ENCODE measurements at regions not wholly inside any gene's neighbourhood (a gene's known extent, or its start where the extent isn't known, plus 50 kb on each side); places are given as distances from the start of the nearest gene placed in this dataset.

DNA sequence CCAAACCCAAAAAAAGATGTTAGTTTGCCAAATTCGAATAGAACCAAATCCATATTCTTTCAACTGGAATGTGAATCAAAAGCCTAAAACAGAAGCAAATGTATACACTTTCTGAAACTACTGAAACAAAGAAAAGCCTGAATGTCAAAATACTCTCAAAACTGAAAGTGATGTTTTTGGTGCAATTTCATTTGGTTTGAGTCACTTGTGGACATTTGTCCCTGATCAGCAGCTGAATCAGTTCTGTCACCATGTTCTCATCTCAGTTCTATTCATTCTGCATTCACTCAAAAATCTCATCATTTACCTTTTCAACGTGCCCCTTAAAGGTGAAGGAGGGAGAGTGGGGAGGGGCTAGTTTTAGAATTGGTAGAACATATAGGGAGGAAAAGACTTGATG lies 266.8 kb downstream of the ABHD5 start:
- H3K27ac ChIP-seq, result no peak overlapping the region
- 55 to 63% (median 61%) methylated on average over 2 of the region's 2 CpGs for WGBS, 3 donors
- DNase-seq (no peak), ATAC-seq (no peak)
- H3K9me3 ChIP-seq, result no peaks in the 10 kb centered on the region
- no peaks in the 10 kb centered on the region for H3K4me1 ChIP-seq
- no peak overlapping the region for H3K4me3 ChIP-seq
- H3K36me3 ChIP-seq (ENCODE audit: insufficient read depth in 1 of 2, low read depth in 1 of 2), result no peaks in the 10 kb centered on the region
- TF ChIP-seq, protein P1, sequence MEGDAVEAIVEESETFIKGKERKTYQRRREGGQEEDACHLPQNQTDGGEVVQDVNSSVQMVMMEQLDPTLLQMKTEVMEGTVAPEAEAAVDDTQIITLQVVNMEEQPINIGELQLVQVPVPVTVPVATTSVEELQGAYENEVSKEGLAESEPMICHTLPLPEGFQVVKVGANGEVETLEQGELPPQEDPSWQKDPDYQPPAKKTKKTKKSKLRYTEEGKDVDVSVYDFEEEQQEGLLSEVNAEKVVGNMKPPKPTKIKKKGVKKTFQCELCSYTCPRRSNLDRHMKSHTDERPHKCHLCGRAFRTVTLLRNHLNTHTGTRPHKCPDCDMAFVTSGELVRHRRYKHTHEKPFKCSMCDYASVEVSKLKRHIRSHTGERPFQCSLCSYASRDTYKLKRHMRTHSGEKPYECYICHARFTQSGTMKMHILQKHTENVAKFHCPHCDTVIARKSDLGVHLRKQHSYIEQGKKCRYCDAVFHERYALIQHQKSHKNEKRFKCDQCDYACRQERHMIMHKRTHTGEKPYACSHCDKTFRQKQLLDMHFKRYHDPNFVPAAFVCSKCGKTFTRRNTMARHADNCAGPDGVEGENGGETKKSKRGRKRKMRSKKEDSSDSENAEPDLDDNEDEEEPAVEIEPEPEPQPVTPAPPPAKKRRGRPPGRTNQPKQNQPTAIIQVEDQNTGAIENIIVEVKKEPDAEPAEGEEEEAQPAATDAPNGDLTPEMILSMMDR (IDR thresholded peaks at IDR 0.05), result no peak
- intact Hi-C loops (cut with DNase I), result no loop called here
- H3K27me3 ChIP-seq (ENCODE audit: insufficient read depth in 3 of 3, low read length in 2 of 3), result peaks cover 0 to 23% (median 2%) of the 10 kb centered on the region in 3 donors

GRCh38 chr3:43958005-43958770 lies 267.4 kb downstream of the ABHD5 start:
- 64 to 68% (median 67%) methylated on average over 16 of the region's 16 CpGs for WGBS, 3 donors
- H3K4me3 ChIP-seq, result no peak overlapping the region
- DNase-seq (no peak), ATAC-seq (no peak)
- H3K27me3 ChIP-seq (ENCODE audit: insufficient read depth in 3 of 3, low read length in 2 of 3), result peaks cover 0 to 17% (median 0%) of the 10 kb centered on the region in 3 donors
- H3K4me1 ChIP-seq, result no peaks in the 10 kb centered on the region
- TF ChIP-seq, protein P1 (IDR thresholded peaks at IDR 0.05), result no peak
- H3K27ac ChIP-seq, result no peak overlapping the region
- H3K9me3 ChIP-seq, result no peaks in the 10 kb centered on the region
- intact Hi-C loops (cut with DNase I), result no loop called here
- no peaks in the 10 kb centered on the region for H3K36me3 ChIP-seq (ENCODE audit: insufficient read depth in 1 of 2, low read depth in 1 of 2)

DNA sequence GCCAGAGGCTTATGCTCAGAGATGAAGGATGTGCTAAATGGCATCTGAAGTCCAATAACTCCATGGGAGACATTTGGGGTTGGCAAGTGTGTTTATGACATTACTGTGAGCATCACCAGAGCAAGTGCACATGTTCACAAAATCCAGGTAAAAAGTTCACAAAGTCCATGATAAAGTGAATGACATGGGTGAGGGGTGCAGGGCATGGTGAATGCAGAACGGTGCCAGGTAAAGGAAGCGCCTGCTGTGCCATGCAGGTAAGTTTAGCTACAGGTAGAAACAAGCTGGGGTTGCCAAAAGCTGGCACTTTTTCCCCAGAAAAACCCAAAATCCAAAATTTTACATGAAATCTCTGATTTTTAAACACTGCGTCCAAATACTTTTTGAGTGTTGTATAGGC lies 268.2 kb downstream of the ABHD5 start:
- Histone ChIP-seq H3K4me1 (no peaks in the 10 kb centered on the region), H3K9me3 (no peaks in the 10 kb centered on the region), H3K4me3 (no peak overlapping the region), H3K27me3 (ENCODE audit: insufficient read depth in 3 of 3, low read length in 2 of 3) (peaks cover 0 to 15% (median 0%) of the 10 kb centered on the region in 3 donors), H3K36me3 (ENCODE audit: insufficient read depth in 1 of 2, low read depth in 1 of 2) (no peaks in the 10 kb centered on the region), H3K27ac (no peak overlapping the region)
- intact Hi-C loops (cut with DNase I), result no loop called here
- TF ChIP-seq, protein P1 (IDR thresholded peaks at IDR 0.05), result no peak
- DNase-seq, result no peak
- 88 to 92% (median 91%) methylated on average over 3 of the region's 3 CpGs for WGBS, 3 donors
- ATAC-seq, result no peak

DNA sequence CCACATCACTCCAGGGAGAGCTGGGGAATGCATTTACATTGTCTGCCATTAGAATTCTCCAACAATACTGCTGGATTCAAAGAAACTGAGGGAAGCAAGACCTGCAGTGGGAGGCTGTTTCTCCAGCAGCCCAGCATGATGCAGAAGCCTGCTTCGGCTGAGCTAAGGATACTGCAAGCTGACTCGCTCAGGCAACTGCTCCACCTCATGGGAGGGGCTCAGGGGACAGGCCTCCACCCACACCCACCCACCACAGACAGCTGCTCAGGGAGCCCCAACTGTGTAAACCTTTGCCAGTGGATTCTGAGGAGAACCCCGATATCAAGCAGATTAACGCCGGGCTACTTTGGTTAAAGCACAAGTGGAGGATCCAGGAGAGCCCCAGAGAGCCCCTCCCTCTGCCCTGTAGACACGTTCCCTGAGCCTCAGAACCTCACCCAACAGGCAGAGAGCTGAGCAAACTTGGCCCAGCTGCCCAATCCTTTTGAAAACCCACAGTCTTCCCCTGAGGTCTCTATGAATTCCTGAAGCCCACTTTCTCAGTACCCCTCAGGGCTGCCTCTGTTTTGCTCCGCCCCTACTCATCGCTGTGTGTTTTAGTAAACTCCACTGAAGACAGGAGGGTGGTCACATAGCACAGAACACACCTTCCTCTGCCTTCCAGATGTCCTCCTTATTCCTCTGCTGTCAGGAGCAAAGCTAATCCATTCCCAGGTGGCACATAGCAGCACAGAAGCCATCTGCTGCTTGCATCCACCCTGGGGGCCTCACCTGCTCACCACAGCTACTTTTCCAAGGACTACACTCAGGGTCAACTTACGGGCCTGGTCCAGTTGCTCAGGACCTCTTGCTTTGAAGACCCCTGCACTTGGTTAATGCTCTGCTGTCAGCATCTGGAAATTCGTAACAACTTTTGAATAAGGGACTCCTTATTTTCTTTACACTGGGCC lies 269.0 kb downstream of the ABHD5 start:
- WGBS, 3 donors, result 53 to 60% (median 56%) methylated on average over 10 of the region's 10 CpGs

More for the DNA sequence above, 269.0 kb downstream of the ABHD5 start:
- intact Hi-C loops (cut with DNase I), result no loop called here
- Histone ChIP-seq H3K36me3 (ENCODE audit: insufficient read depth in 1 of 2, low read depth in 1 of 2) (no peaks in the 10 kb centered on the region), H3K4me3 (no peak overlapping the region), H3K9me3 (no peaks in the 10 kb centered on the region), H3K4me1 (no peaks in the 10 kb centered on the region), H3K27ac (no peak overlapping the region), H3K27me3 (ENCODE audit: insufficient read depth in 3 of 3, low read length in 2 of 3) (peaks cover 0 to 15% (median 0%) of the 10 kb centered on the region in 3 donors)
- DNase-seq (no peak), ATAC-seq (no peak)
- TF ChIP-seq, protein P1 (IDR thresholded peaks at IDR 0.05), result no peak

Measured in psoas muscle (tissue), 7 donors.